A673 (cell line): ENCODE measurements at regions not wholly inside any gene's neighbourhood (a gene's known extent, or its start where the extent isn't known, plus 50 kb on each side); places are given as distances from the start of the nearest gene placed in this dataset.

Experiments used
- CTCF ChIP-seq: fragments of 300-800, 200-600 bp; sonication (generic); conservative IDR thresholded peaks from 2 replicates; pipeline ENCODE4 v1.5.1; 2017; ENCODE audit warnings: low read depth, mild to moderate bottlenecking, antibody characterized with exemption, low read length, moderate library complexity, mixed read lengths
- EZH2 ChIP-seq: fragments of 200-600 bp; sonication (generic); IDR thresholded peaks from 2 replicates; pipeline ENCODE4 v1.6.1; 2017; ENCODE audit warnings: borderline replicate concordance, low read depth, mild to moderate bottlenecking, mixed read lengths, antibody characterized with exemption, low read length; ENCODE audit not compliant: poor library complexity, severe bottlenecking

DNA sequence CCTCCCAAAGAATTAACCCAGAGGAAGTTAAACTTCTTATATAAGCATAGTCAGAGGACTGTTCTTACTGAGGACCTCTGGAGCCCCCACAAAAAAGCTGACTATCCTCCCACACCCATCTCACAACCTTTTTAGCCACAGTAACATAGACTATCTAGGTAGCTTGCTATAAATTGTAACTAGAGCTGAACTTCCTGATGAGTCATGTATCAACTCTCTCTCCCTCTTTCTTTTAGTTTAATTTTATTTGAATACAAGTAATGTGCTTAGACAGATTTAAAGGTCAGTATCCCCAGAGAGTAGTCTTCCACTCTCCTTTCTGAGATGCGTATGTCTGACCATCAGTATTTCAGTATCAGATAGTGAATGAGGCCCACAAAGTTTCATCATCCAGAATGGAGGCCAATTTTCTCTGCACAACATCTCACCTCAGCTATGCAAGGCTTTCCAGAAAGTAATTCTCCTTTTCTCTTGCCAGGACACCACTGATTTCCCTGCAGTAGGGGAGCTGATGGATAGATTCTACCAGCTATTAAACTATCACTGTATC lies 104.0 kb upstream of the MYRIP start:
- TF ChIP-seq EZH2 (no peak), CTCF (no peak)
